Activated T-helper 1 cell treated with anti-CD3 and anti-CD28 coated beads, Interleukin-12 subunit alpha, Interleukin-12 subunit beta, Interleukin-2, Interleukin-4 antibody, amounts not matched to agents 30 ng/mL and 10 ng/mL and 1 ng/mL, durations not matched to agents 14 hours and 24 hours and 36 hours (primary cell): ENCODE measurements at regions not wholly inside any gene's neighbourhood (a gene's known extent, or its start where the extent isn't known, plus 50 kb on each side); places are given as distances from the start of the nearest gene placed in this dataset.

Source experiments
- DNase-seq: peaks from one replicate; pipeline ENCODE4 v3.0.0; 2021; ENCODE audit warnings: low spot score
- H3K27ac Mint-ChIP-seq: one replicate; pipeline ENCODE4 v1.8.0; 2021; ENCODE audit warnings: mild to moderate bottlenecking, mixed read lengths
- H3K27me3 Mint-ChIP-seq: one replicate; pipeline ENCODE4 v1.8.0; 2022; ENCODE audit warnings: mild to moderate bottlenecking, moderate library complexity, mixed read lengths; ENCODE audit not compliant: insufficient read depth
- H3K36me3 Mint-ChIP-seq: one replicate; pipeline ENCODE4 v1.8.0; 2021; ENCODE audit warnings: low read depth, mixed read lengths
- H3K4me1 Mint-ChIP-seq: one replicate; pipeline ENCODE4 v1.8.0; 2021; ENCODE audit warnings: low read depth, mixed read lengths
- H3K4me3 Mint-ChIP-seq: one replicate; pipeline ENCODE4 v1.8.0; 2021; ENCODE audit warnings: mild to moderate bottlenecking, moderate library complexity, mixed read lengths
- H3K9me3 Mint-ChIP-seq: one replicate; pipeline ENCODE4 v1.8.0; 2021; ENCODE audit warnings: mixed read lengths
- intact Hi-C: fragments of 100-400 bp; cut with micrococcal nuclease; formaldehyde crosslinking; loops from one replicate; pipeline ENCODE4 v1.15.1; 2024

- no peak overlapping the region for H3K4me3 Mint-ChIP-seq
- no peaks in the 10 kb centered on the region for H3K4me1 Mint-ChIP-seq
- no peaks in the 10 kb centered on the region for H3K27me3 Mint-ChIP-seq
- no peaks in the 10 kb centered on the region for H3K36me3 Mint-ChIP-seq
- H3K9me3 Mint-ChIP-seq = no peaks in the 10 kb centered on the region
- H3K27ac Mint-ChIP-seq = no peak overlapping the region
- DNase-seq = no peak
- intact Hi-C loops = no loop called here
These were observed 629.1 kb downstream of the BCL11A start for GRCh38 chr2:59924346-59924745.

- no peaks in the 10 kb centered on the region for H3K27me3 Mint-ChIP-seq
These were observed 631.0 kb downstream of the BCL11A start for GRCh38 chr2:59922450-59922849.

GRCh38 chr2:59921743-59922142 is 631.7 kb downstream of the BCL11A start:
- Mint-ChIP-seq H3K4me3 (no peak overlapping the region), H3K36me3 (no peaks in the 10 kb centered on the region), H3K4me1 (no peaks in the 10 kb centered on the region), H3K27me3 (no peaks in the 10 kb centered on the region), H3K27ac (no peak overlapping the region), H3K9me3 (no peaks in the 10 kb centered on the region)
- no peak for DNase-seq
- intact Hi-C loops = no loop called here

More at GRCh38 chr2:59922450-59922849, 631.0 kb downstream of the BCL11A start:
- H3K4me1 Mint-ChIP-seq = no peaks in the 10 kb centered on the region
- H3K4me3 Mint-ChIP-seq = no peak overlapping the region
- H3K9me3 Mint-ChIP-seq = no peaks in the 10 kb centered on the region
- intact Hi-C loops = no loop called here
- no peaks in the 10 kb centered on the region for H3K36me3 Mint-ChIP-seq
- no peak overlapping the region for H3K27ac Mint-ChIP-seq
- no peak for DNase-seq

GRCh38 chr2:59920961-59921360 is 632.5 kb downstream of the BCL11A start:
- DNase-seq = no peak

GRCh38 chr2:59920307-59920706 is 633.1 kb downstream of the BCL11A start:
- no peak overlapping the region for H3K4me3 Mint-ChIP-seq
- intact Hi-C loops = no loop called here
- H3K9me3 Mint-ChIP-seq = no peaks in the 10 kb centered on the region
- no peak for DNase-seq
- no peaks in the 10 kb centered on the region for H3K27me3 Mint-ChIP-seq
- H3K27ac Mint-ChIP-seq = no peak overlapping the region
- no peaks in the 10 kb centered on the region for H3K4me1 Mint-ChIP-seq
- H3K36me3 Mint-ChIP-seq = no peaks in the 10 kb centered on the region

More at GRCh38 chr2:59920961-59921360, 632.5 kb downstream of the BCL11A start:
- Mint-ChIP-seq H3K27ac (no peak overlapping the region), H3K4me1 (no peaks in the 10 kb centered on the region), H3K4me3 (no peak overlapping the region), H3K36me3 (no peaks in the 10 kb centered on the region), H3K9me3 (no peaks in the 10 kb centered on the region), H3K27me3 (no peaks in the 10 kb centered on the region)
- intact Hi-C loops = no loop called here

- intact Hi-C loops = no loop called here
These were observed 633.9 kb downstream of the BCL11A start for GRCh38 chr2:59919579-59919978.

GRCh38 chr2:59912042-59912441 is 641.4 kb downstream of the BCL11A start:
- Mint-ChIP-seq H3K9me3 (no peaks in the 10 kb centered on the region), H3K4me1 (no peaks in the 10 kb centered on the region), H3K36me3 (no peaks in the 10 kb centered on the region), H3K27me3 (peaks cover 2% of the 10 kb centered on the region), H3K27ac (no peak overlapping the region), H3K4me3 (no peak overlapping the region)
- no peak for DNase-seq
- intact Hi-C loops = no loop called here

More at GRCh38 chr2:59919579-59919978, 633.9 kb downstream of the BCL11A start:
- Mint-ChIP-seq H3K9me3 (no peaks in the 10 kb centered on the region), H3K36me3 (no peaks in the 10 kb centered on the region), H3K4me1 (no peaks in the 10 kb centered on the region), H3K27me3 (no peaks in the 10 kb centered on the region), H3K4me3 (no peak overlapping the region), H3K27ac (no peak overlapping the region)
- DNase-seq = no peak

GRCh38 chr2:59910166-59910565 is 643.3 kb downstream of the BCL11A start:
- no peak overlapping the region for H3K4me3 Mint-ChIP-seq

GRCh38 chr2:59909147-59909546 is 644.3 kb downstream of the BCL11A start:
- H3K27ac Mint-ChIP-seq = no peak overlapping the region
- no peaks in the 10 kb centered on the region for H3K9me3 Mint-ChIP-seq
- peaks cover 2% of the 10 kb centered on the region for H3K27me3 Mint-ChIP-seq
- H3K4me3 Mint-ChIP-seq = no peak overlapping the region
- no peak for DNase-seq
- intact Hi-C loops = no loop called here
- H3K36me3 Mint-ChIP-seq = no peaks in the 10 kb centered on the region
- no peaks in the 10 kb centered on the region for H3K4me1 Mint-ChIP-seq

More at GRCh38 chr2:59910166-59910565, 643.3 kb downstream of the BCL11A start:
- DNase-seq = no peak
- no peaks in the 10 kb centered on the region for H3K4me1 Mint-ChIP-seq
- no peak overlapping the region for H3K27ac Mint-ChIP-seq
- H3K9me3 Mint-ChIP-seq = no peaks in the 10 kb centered on the region
- intact Hi-C loops = no loop called here
- H3K27me3 Mint-ChIP-seq = peaks cover 2% of the 10 kb centered on the region
- no peaks in the 10 kb centered on the region for H3K36me3 Mint-ChIP-seq

GRCh38 chr2:59905731-59906130 is 647.7 kb downstream of the BCL11A start:
- no peaks in the 10 kb centered on the region for H3K36me3 Mint-ChIP-seq
- no peak overlapping the region for H3K4me3 Mint-ChIP-seq
- H3K27me3 Mint-ChIP-seq = peaks cover 2% of the 10 kb centered on the region
- no peaks in the 10 kb centered on the region for H3K4me1 Mint-ChIP-seq
- no peak for DNase-seq
- H3K27ac Mint-ChIP-seq = no peak overlapping the region
- no peaks in the 10 kb centered on the region for H3K9me3 Mint-ChIP-seq
- intact Hi-C loops = no loop called here

GRCh38 chr2:59903994-59904544 is 649.4 kb downstream of the BCL11A start:
- Mint-ChIP-seq H3K9me3 (no peaks in the 10 kb centered on the region), H3K27ac (no peak overlapping the region), H3K27me3 (no peaks in the 10 kb centered on the region), H3K4me1 (no peaks in the 10 kb centered on the region), H3K4me3 (no peak overlapping the region), H3K36me3 (no peaks in the 10 kb centered on the region)
- DNase-seq = no peak
- intact Hi-C loops = no loop called here

GRCh38 chr2:59900728-59901452 is 652.6 kb downstream of the BCL11A start:
- no peak overlapping the region for H3K27ac Mint-ChIP-seq
- H3K27me3 Mint-ChIP-seq = peaks cover 2% of the 10 kb centered on the region
- no peaks in the 10 kb centered on the region for H3K4me1 Mint-ChIP-seq
- H3K9me3 Mint-ChIP-seq = no peaks in the 10 kb centered on the region
- no peaks in the 10 kb centered on the region for H3K36me3 Mint-ChIP-seq
- no peak overlapping the region for H3K4me3 Mint-ChIP-seq
- DNase-seq = no peak
- intact Hi-C loops = no loop called here

GRCh38 chr2:59899692-59900091 is 653.8 kb downstream of the BCL11A start:
- H3K4me1 Mint-ChIP-seq = no peaks in the 10 kb centered on the region
- intact Hi-C loops = no loop called here
- no peaks in the 10 kb centered on the region for H3K9me3 Mint-ChIP-seq
- no peak overlapping the region for H3K27ac Mint-ChIP-seq
- H3K27me3 Mint-ChIP-seq = peaks cover 2% of the 10 kb centered on the region
- no peak overlapping the region for H3K4me3 Mint-ChIP-seq
- H3K36me3 Mint-ChIP-seq = no peaks in the 10 kb centered on the region
- no peak for DNase-seq
